HG03469 (cell line): ENCODE measurements at regions not wholly inside any gene's neighbourhood (a gene's known extent, or its start where the extent isn't known, plus 50 kb on each side); places are given as distances from the start of the nearest gene placed in this dataset.
"Not testable (repeated sequence)": the region's sequence is repeated elsewhere in the genome, so short reads cannot be mapped to it uniquely, and the experiment has no call there.

Experiments used
- ATAC-seq: cut with Tn5 transposase; IDR thresholded peaks from one replicate; pipeline ENCODE4 v1.9.1; 2021; ENCODE audit warnings: mild to moderate bottlenecking, moderate library complexity, moderate number of reproducible peaks; ENCODE audit not compliant: unreplicated experiment

GRCh38 chr15:20104551-20104950, 437.0 kb downstream of the GOLGA6L6 start:
- ATAC-seq, result not testable (repeated sequence)

GRCh38 chr15:20102862-20103261, 438.7 kb downstream of the GOLGA6L6 start:
- ATAC-seq, result not testable (repeated sequence)

- not testable (repeated sequence) for ATAC-seq
These were observed 439.4 kb downstream of the GOLGA6L6 start for GRCh38 chr15:20102209-20102608.

DNA sequence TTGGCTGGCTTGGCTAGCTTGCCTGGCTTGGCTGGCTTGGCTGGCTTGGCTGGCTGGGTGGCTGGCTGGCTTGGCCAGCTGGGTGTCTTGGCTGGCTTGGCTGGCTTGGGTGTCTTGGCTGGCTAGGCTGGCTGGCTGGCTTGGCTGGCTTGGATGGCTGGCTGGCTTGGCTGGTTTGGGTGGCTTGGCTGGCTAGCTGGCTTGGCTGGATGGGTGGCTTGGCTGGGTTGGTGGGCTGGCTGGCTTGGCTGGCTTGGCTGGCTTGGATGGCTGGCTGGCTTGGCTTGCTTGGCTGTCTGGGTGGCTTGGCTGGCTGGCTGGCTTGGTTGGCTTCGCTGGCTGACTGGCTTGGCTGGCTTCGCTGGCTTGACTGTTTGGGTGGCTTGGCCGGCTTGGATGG, 440.3 kb downstream of the GOLGA6L6 start:
- not testable (repeated sequence) for ATAC-seq

GRCh38 chr15:20100604-20101270, 440.9 kb downstream of the GOLGA6L6 start:
- ATAC-seq, result not testable (repeated sequence)

DNA sequence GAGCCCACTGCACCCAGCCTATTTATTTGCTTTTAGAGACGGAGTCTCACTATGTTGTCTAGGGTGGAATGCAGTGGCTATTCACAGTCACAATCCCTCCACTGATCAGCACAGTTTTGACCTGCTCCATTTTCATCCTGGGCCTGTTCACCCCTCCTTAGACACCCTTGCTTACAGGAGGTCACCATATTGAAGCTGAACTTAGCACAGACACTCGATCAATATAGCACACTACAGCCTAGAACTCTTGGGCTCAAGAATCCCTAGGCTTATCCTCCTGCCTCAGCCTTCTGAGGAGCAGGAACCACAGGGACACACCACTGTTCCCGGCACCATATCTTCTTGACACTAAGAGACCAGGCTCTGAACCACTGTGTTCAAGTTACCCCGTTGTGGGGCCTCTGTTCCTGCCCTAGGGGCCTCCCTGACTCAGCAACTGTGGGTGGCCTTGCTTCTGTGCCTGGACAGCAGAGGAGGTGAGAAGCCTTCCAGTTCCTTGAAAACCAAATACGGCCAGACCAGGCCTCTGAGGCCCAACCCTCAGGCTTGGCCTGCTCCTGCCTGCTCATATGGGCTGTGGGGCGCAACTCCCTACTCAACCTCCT, 445.8 kb downstream of the GOLGA6L6 start:
- not testable (repeated sequence) for ATAC-seq

- ATAC-seq, result not testable (repeated sequence)
These were observed 452.1 kb downstream of the GOLGA6L6 start for GRCh38 chr15:20089541-20089940.

GRCh38 chr15:20084026-20084425, 457.6 kb downstream of the GOLGA6L6 start:
- ATAC-seq, result not testable (repeated sequence)

- ATAC-seq, result not testable (repeated sequence)
These were observed 467.5 kb downstream of the GOLGA6L6 start for GRCh38 chr15:20074082-20074481.

- not testable (repeated sequence) for ATAC-seq
These were observed 472.6 kb downstream of the GOLGA6L6 start for GRCh38 chr15:20069043-20069442.

DNA sequence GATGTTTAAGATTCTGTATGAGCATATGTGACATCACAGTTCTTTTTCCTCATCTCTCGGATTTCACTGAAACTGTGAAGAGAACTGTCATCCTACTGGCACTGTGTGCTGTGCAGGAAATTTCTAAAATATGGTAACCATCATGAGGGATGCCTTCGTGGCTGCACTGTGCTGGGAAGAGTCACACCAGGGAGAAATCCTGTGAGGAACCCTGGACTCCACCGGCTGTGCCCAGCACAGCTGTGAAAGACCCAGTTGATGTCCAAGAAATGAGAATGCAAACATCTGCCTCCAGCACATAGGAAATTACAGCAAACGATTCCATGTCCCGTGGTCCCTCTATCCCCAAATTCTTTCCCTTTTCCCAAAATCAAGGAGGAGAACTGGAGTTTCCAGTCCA, 475.4 kb downstream of the GOLGA6L6 start:
- ATAC-seq, result not testable (repeated sequence)

DNA sequence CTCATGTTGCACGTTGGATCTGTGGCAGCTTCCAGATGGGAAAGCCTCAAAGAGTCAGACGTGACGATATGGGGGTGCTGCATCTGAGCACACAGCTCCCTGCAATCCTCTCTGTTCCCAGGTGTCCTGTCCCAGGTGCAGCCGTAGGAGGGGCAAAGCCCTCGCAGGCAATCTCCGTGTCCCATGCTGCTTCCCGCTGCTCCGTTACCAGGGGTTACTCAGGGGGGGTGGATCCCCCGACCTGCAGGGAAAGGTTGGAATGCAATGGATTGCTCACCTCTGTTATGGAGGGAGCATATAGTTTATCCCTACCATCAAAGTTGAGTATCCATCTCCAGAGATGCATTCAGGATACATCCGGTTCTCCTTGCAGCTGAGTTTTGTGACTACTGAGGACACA, 476.1 kb downstream of the GOLGA6L6 start:
- ATAC-seq, result not testable (repeated sequence)

DNA sequence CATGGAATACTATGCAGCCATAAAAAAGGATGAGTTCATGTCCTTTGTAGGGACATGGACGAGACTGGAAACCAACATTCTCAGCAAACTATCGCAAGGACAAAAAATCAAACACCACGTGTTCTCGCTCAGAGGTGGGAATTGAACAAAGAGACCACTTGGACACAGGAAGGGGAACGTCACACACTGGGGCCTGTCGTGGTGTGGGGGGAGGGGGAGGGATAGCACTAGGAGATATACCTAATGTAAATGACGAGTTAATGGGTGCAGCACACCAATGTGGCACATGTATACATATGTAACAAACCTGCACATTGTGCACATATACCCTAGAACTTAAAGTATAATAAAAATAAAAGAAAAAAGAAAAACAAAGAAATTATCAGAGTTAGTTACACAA, 478.4 kb downstream of the GOLGA6L6 start:
- ATAC-seq, result not testable (repeated sequence)

DNA sequence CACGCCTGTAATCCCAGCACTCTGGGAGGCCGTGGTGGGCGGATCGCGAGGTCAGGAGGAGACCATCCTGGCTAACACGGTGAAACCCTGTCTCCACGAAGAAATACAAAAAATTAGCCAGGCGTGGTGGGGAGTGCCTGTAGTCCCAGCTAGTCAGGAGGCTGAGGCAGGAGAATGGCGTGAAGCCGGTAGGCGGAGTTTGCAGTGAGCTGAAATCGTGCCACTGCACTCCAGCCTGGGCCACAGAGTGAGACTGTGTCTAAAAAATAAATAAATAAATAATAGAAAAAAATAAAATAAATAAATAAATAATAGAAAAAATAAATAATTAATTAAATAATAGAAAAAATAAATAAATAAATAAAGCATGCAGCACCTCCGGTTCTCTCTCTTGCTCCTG, 480.8 kb downstream of the GOLGA6L6 start:
- ATAC-seq, result not testable (repeated sequence)

DNA sequence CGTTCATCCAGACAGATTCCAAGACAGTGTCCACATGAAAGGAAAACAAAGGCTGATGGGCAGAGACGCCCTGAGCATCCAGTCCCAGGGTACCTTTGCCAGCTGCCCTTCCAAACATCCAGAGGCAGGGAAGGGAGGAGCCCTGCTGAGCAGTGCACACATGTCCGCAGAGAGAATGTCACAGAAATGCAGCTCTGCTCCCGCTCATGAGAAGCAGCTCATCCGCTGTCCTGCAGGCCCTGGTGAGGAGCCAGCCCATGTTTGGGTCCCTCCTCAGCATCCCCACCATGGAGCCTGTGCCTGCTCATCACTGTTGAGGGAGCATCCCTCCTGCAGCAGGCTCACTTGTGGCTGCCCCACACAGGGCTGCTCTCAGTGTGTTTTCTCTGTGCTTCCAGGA, 484.7 kb downstream of the GOLGA6L6 start:
- not testable (repeated sequence) for ATAC-seq

GRCh38 chr15:20055921-20056320, 485.7 kb downstream of the GOLGA6L6 start:
- ATAC-seq, result not testable (repeated sequence)

GRCh38 chr15:20048189-20048588, 493.4 kb downstream of the GOLGA6L6 start:
- not testable (repeated sequence) for ATAC-seq

- ATAC-seq, result not testable (repeated sequence)
These were observed 496.4 kb downstream of the GOLGA6L6 start for GRCh38 chr15:20045165-20045564.

DNA sequence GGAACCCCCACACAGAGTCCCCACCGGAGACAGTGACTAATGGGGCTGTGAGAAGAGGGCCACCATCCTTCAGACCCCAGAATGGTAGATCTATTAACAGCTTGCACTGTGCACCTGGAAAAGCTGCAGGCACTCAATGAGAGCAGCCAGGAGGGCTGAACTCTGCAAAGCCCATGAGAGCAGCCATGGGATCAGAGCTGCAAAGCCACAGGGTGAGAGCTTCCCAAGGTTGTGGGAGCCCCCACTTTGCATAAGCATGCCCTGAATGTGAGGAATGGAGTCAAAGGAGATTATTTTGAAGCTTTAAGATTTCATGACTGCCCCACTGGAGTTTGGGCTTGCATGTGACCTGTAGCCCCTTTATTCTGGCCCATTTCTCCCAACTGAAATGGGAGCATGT, 500.9 kb downstream of the GOLGA6L6 start:
- ATAC-seq, result not testable (repeated sequence)

DNA sequence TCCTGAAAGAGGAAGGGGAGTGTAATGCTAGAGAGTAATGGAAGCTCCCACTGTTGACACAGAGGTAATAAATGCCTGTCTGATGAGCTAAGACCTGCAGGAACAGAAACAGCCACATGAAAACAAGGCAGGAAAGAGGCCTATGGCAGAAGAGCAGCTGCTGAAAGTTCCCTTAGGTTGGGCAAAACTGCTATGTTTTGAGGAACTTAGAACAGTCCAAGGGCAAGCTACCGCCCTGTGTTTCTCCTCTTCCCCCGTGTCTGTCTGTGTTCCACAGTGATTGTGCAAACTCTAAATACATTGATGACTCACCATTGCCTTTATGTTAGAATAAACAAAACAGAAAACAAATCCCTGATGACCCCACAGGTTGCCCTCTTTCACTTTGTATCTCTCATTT, 516.6 kb downstream of the GOLGA6L6 start:
- not testable (repeated sequence) for ATAC-seq

DNA sequence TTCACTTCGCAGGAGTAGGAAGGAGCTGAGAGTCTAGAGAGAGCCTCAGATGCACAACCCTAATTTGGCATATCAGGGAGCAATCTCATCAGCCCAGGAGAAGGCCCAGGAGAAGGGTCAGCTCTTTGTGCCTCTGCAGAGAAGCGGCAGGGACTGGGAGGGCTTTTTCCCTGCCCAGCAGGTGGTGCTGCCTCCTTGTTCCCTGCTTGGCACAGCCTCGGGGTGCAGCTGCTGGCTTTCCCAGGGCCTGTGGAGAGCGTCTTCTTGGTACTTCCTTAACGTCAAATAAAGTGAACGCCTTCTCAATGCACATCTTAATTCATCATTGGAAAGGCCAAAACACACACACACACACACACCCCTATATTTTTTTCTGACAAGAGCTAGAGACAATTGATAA, 519.3 kb downstream of the GOLGA6L6 start:
- not testable (repeated sequence) for ATAC-seq

DNA sequence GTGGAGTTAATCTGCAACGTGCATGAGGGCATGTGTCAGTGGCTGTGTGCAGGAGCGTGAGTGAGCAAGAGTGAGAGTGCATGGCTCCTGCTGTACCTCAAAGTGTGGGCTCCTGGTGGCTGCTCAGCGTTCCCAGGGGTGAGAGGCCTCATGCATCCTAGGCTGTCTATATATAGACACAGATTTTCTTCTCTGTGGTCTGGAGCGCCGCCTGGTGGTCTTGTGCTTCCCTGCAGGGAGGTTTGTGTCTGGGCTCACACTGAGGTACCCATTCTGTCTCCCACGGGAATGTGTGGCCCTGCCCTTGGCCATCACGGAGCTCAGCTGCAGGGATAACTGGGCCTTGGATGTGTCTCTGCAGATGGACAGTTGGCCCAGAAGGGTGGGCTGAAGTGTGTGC, 520.2 kb downstream of the GOLGA6L6 start:
- not testable (repeated sequence) for ATAC-seq
